ENCODE measurements at regions not wholly inside any gene's neighbourhood (a gene's known extent, or its start where the extent isn't known, plus 50 kb on each side); places are given as distances from the start of the nearest gene placed in this dataset.

- TF ChIP-seq CTCF (IDR thresholded peaks at IDR 0.05; ENCODE audit: insufficient read depth, low read length) (no peak), POLR2AphosphoS5 (IDR thresholded peaks at IDR 0.05; ENCODE audit: low read depth) (no peak)
Measured at GRCh38 chr5:91584352-91584751, 201.2 kb upstream of the ARRDC3 start.

Data from HL-60 (cell line).